ENCODE measurements at regions not wholly inside any gene's neighbourhood (a gene's known extent, or its start where the extent isn't known, plus 50 kb on each side); places are given as distances from the start of the nearest gene placed in this dataset.

DNA sequence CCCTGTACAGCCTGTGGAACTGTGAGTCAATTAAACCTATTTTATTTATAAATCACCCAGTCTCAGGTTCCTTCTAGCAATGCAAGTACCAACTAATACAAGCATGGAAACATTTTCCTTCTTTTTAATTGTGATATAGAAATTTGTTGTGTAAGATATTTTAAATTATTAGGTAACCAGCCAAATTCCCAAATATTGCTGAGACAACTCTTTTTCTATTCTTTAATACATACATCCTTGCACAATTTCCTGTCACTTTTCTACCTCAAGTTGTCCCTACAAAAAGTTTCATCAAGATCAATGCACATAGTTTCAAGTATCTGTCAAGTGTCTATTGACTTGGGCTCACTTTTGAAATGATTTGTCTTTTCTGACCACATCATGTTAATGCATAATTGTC is 488.6 kb downstream of the ACTL7B start:
- TF ChIP-seq, protein P1, sequence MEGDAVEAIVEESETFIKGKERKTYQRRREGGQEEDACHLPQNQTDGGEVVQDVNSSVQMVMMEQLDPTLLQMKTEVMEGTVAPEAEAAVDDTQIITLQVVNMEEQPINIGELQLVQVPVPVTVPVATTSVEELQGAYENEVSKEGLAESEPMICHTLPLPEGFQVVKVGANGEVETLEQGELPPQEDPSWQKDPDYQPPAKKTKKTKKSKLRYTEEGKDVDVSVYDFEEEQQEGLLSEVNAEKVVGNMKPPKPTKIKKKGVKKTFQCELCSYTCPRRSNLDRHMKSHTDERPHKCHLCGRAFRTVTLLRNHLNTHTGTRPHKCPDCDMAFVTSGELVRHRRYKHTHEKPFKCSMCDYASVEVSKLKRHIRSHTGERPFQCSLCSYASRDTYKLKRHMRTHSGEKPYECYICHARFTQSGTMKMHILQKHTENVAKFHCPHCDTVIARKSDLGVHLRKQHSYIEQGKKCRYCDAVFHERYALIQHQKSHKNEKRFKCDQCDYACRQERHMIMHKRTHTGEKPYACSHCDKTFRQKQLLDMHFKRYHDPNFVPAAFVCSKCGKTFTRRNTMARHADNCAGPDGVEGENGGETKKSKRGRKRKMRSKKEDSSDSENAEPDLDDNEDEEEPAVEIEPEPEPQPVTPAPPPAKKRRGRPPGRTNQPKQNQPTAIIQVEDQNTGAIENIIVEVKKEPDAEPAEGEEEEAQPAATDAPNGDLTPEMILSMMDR (IDR thresholded peaks at IDR 0.05; ENCODE audit: low read depth, low read length) = no peak
- no peak for TF ChIP-seq EZH2phosphoT487 (IDR thresholded peaks at IDR 0.05; ENCODE audit: low read depth)
